Lower lobe of right lung (tissue), 2 donors: ENCODE measurements at regions not wholly inside any gene's neighbourhood (a gene's known extent, or its start where the extent isn't known, plus 50 kb on each side); places are given as distances from the start of the nearest gene placed in this dataset.

ENCODE experiments used
- ATAC-seq, 2 donors: fragments of 200-7000 bp; cut with Tn5 transposase; one replicate each; pipeline ENCODE4 v1.9.1; 2020 to 2022; ENCODE audit warnings: mild to moderate bottlenecking in 2 of 2, moderate library complexity in 2 of 2
- DNase-seq: peaks from one replicate; pipeline ENCODE4 v3.0.0-alpha.2; 2020
- H3K27ac ChIP-seq: fragments of 200-600 bp; one replicate; pipeline ENCODE4 v1.8.0; 2022
- H3K27me3 ChIP-seq: fragments of 200-600 bp; one replicate; pipeline ENCODE4 v1.8.0; 2022; ENCODE audit warnings: low read depth
- H3K36me3 ChIP-seq: fragments of 200-600 bp; one replicate; pipeline ENCODE4 v1.8.0; 2022; ENCODE audit warnings: mild to moderate bottlenecking
- H3K4me1 ChIP-seq: fragments of 200-600 bp; one replicate; pipeline ENCODE4 v1.8.0; 2022
- H3K4me3 ChIP-seq: fragments of 200-600 bp; one replicate; pipeline ENCODE4 v1.8.0; 2022; ENCODE audit warnings: mild to moderate bottlenecking
- H3K9me3 ChIP-seq: fragments of 200-600 bp; one replicate; pipeline ENCODE4 v1.8.0; 2022
- CTCF ChIP-seq: fragments of 200-600 bp; IDR thresholded peaks from one replicate; pipeline ENCODE4 v1.8.0; 2022; ENCODE audit warnings: antibody characterized with exemption, mild to moderate bottlenecking
- intact Hi-C: fragments of 100-400 bp; cut with DNase I; formaldehyde crosslinking; loops from one replicate; pipeline ENCODE4 v1.11.0; 2022
- donor health status: DM: no; HTN: yes; CAD: no; lungs with severe emphysema.

- no peaks in the 10 kb centered on the region for H3K36me3 ChIP-seq
- DNase-seq (no peak), ATAC-seq (no peak)
- H3K4me1 ChIP-seq, result no peaks in the 10 kb centered on the region
- H3K27me3 ChIP-seq, result no peaks in the 10 kb centered on the region
- intact Hi-C loops, result no loop called here
- H3K4me3 ChIP-seq, result no peak overlapping the region
- no peaks in the 10 kb centered on the region for H3K9me3 ChIP-seq
- TF ChIP-seq CTCF, result no peak
- no peak overlapping the region for H3K27ac ChIP-seq
Measured at GRCh38 chr1:29712801-29713200, 476.5 kb downstream of the PTPRU start.

GRCh38 chr1:29712284-29712651 is 475.9 kb downstream of the PTPRU start:
- Histone ChIP-seq H3K27me3 (no peaks in the 10 kb centered on the region), H3K4me3 (no peak overlapping the region), H3K27ac (no peak overlapping the region), H3K9me3 (no peaks in the 10 kb centered on the region), H3K4me1 (no peaks in the 10 kb centered on the region), H3K36me3 (no peaks in the 10 kb centered on the region)
- peak in 1 of 2 donors; percentile 14 for ATAC-seq
- DNase-seq, result no peak
- intact Hi-C loops, result no loop called here
- no peak for TF ChIP-seq CTCF

GRCh38 chr1:29711582-29712283 is 475.4 kb downstream of the PTPRU start:
- TF ChIP-seq CTCF, result no peak
- Histone ChIP-seq H3K36me3 (no peaks in the 10 kb centered on the region), H3K27ac (no peak overlapping the region), H3K4me3 (no peak overlapping the region), H3K27me3 (peaks cover 2% of the 10 kb centered on the region), H3K4me1 (no peaks in the 10 kb centered on the region), H3K9me3 (no peaks in the 10 kb centered on the region)
- no peak for DNase-seq
- ATAC-seq, result peak in 1 of 2 donors; percentile 8
- intact Hi-C loops, result no loop called here

GRCh38 chr1:29709704-29710280 is 473.5 kb downstream of the PTPRU start:
- no peak overlapping the region for H3K27ac ChIP-seq
- H3K27me3 ChIP-seq, result peaks cover 20% of the 10 kb centered on the region
- no peak for DNase-seq
- H3K4me1 ChIP-seq, result no peaks in the 10 kb centered on the region
- H3K36me3 ChIP-seq, result no peaks in the 10 kb centered on the region
- no peak for TF ChIP-seq CTCF
- intact Hi-C loops, result no loop called here
- no peaks in the 10 kb centered on the region for H3K9me3 ChIP-seq
- no peak for ATAC-seq
- no peak overlapping the region for H3K4me3 ChIP-seq

GRCh38 chr1:29708796-29709703 is 472.7 kb downstream of the PTPRU start:
- intact Hi-C loops, result no loop called here
- no peak for TF ChIP-seq CTCF
- Histone ChIP-seq H3K9me3 (no peaks in the 10 kb centered on the region), H3K4me3 (no peak overlapping the region), H3K4me1 (no peaks in the 10 kb centered on the region), H3K36me3 (no peaks in the 10 kb centered on the region), H3K27ac (no peak overlapping the region), H3K27me3 (peaks cover 21% of the 10 kb centered on the region)
- ATAC-seq, result no peak
- DNase-seq, result no peak
